Upper lobe of left lung (tissue), 6 donors: ENCODE measurements at regions not wholly inside any gene's neighbourhood (a gene's known extent, or its start where the extent isn't known, plus 50 kb on each side); places are given as distances from the start of the nearest gene placed in this dataset.

Experiments
- ATAC-seq, 2 donors: fragments of 200-7000 bp; cut with Tn5 transposase; one replicate each; pipeline ENCODE4 v1.9.1; 2022; ENCODE audit warnings: mild to moderate bottlenecking in 2 of 2, moderate library complexity in 2 of 2; ENCODE audit not compliant: low FRiP score in 2 of 2
- DNase-seq, 2 donors: peaks; one replicate each; pipeline ENCODE4 v3.0.0-alpha.2; 2019 to 2020
- H3K27ac ChIP-seq, 4 donors: fragments of 200-600 bp; sonication (generic); one replicate each; pipeline ENCODE4 v1.5.1; 2016 to 2019
- H3K27me3 ChIP-seq, 4 donors: fragments of 200-600 bp; sonication (generic); one replicate each; pipeline ENCODE4 v1.5.1; 2017 to 2019
- H3K36me3 ChIP-seq, 4 donors: fragments of 200-600 bp; sonication (generic); one replicate each; pipeline ENCODE4 v1.5.1; 2016 to 2019
- H3K4me1 ChIP-seq, 4 donors: fragments of 200-600 bp; sonication (generic); one replicate each; pipeline ENCODE4 v1.5.1; 2018 to 2019
- H3K4me3 ChIP-seq, 4 donors: fragments of 200-600 bp; sonication (generic); one replicate each; pipeline ENCODE4 v1.5.1; 2017 to 2019; ENCODE audit warnings: mild to moderate bottlenecking in 2 of 4, moderate library complexity in 1 of 4
- H3K9me3 ChIP-seq, 4 donors: fragments of 200-600 bp; sonication (generic); one replicate each; pipeline ENCODE4 v1.5.1; 2018 to 2019
- EP300 ChIP-seq, 4 donors: sonication (generic); formaldehyde crosslinking; IDR thresholded peaks; one replicate each; pipeline ENCODE4 v1.5.1; 2017; ENCODE audit warnings: antibody characterized with exemption in 4 of 4, control low read depth in 2 of 4
- POLR2A ChIP-seq, 4 donors: fragments of 450-650 bp; IDR thresholded peaks; one replicate each; pipeline ENCODE4 v1.5.1; 2016 to 2017; ENCODE audit warnings: antibody characterized with exemption in 4 of 4, mild to moderate bottlenecking in 2 of 4
- POLR2AphosphoS5 ChIP-seq, 2 donors: sonication (generic); formaldehyde crosslinking; IDR thresholded peaks; one replicate each; pipeline ENCODE4 v1.5.1; 2017; ENCODE audit warnings: antibody characterized with exemption in 2 of 2
- WGBS, 2 donors: methylation state at CpG; one replicate each; pipeline ENCODE4 v1.1.5; 2017 to 2018; 5-methylcytosine and 5-hydroxymethylcytosine counted together
- TF ChIP-seq, protein P1 (sequence below), 6 experiments: fragments of 450-650 bp in 4 of 6; fragments of 200-600 bp in 2 of 6; sonication (generic) in 2 of 6; IDR thresholded peaks; one replicate each; pipeline ENCODE4 v1.5.1; 2016 to 2019; ENCODE audit warnings: antibody characterized with exemption in 6 of 6
- donor health status: DM: no; HTN: no; CAD: no; lungs with moderate emphysema.
- donor health status: DM: no; HTN: yes; CAD: no; lungs with severe emphysema.

DNA sequence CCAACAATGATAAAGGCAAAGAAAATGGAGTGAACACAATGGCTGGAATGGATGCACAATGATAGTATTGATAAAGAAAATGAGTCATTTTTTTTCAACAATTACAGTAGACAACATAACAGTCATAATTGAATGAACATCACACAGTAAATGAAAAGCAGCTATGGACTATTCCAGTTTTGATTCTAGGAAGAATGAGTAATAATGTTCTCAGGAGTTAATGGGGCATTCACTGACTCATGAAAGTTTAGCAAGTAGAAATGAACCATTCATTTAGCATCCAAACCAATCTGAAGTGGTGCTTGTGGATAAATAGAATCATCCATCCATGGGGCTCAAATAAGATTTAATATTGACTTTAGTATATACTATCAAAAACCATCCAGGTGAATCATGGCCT lies 1029.5 kb upstream of the GJE1 start:
- H3K4me1 ChIP-seq = no peaks in the 10 kb centered on the region
- DNase-seq = no peak
- peaks cover 0 to 3% (median 0%) of the 10 kb centered on the region in 4 donors for H3K9me3 ChIP-seq
- no peaks in the 10 kb centered on the region for H3K27me3 ChIP-seq
- H3K36me3 ChIP-seq = no peaks in the 10 kb centered on the region
- H3K27ac ChIP-seq = no peak overlapping the region
- TF ChIP-seq EP300 (IDR thresholded peaks at IDR 0.05) = no peak
- TF ChIP-seq, protein P1, sequence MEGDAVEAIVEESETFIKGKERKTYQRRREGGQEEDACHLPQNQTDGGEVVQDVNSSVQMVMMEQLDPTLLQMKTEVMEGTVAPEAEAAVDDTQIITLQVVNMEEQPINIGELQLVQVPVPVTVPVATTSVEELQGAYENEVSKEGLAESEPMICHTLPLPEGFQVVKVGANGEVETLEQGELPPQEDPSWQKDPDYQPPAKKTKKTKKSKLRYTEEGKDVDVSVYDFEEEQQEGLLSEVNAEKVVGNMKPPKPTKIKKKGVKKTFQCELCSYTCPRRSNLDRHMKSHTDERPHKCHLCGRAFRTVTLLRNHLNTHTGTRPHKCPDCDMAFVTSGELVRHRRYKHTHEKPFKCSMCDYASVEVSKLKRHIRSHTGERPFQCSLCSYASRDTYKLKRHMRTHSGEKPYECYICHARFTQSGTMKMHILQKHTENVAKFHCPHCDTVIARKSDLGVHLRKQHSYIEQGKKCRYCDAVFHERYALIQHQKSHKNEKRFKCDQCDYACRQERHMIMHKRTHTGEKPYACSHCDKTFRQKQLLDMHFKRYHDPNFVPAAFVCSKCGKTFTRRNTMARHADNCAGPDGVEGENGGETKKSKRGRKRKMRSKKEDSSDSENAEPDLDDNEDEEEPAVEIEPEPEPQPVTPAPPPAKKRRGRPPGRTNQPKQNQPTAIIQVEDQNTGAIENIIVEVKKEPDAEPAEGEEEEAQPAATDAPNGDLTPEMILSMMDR (IDR thresholded peaks at IDR 0.05) = no peak
- TF ChIP-seq POLR2AphosphoS5 (IDR thresholded peaks at IDR 0.05) = no peak
- no peak for TF ChIP-seq POLR2A (IDR thresholded peaks at IDR 0.05)
- ATAC-seq = no peak
- H3K4me3 ChIP-seq = no peak overlapping the region

DNA sequence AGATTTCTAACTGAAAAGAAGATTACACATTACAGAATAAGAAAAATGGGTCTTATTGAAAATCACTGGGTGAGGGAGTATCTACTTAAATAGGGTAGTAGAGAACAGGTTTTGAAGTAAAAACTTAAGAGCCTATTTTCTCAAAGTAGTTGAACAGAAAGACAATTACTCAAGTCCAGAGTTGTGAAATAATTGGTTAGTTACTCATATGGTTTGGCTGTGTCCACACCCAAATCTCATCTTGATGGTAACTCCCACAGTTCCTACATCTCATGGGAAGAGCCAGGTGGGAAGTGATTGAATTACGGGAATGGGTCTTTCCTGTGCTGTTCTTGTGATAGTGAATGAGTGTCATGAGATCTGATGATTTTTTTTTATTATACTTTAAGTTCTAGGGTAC lies 1035.3 kb upstream of the GJE1 start:
- H3K4me3 ChIP-seq = no peak overlapping the region
- H3K36me3 ChIP-seq = no peaks in the 10 kb centered on the region
- no peak for DNase-seq
- H3K4me1 ChIP-seq = no peaks in the 10 kb centered on the region
- WGBS, 2 donors = 65 to 79% methylated on average over 1 of the region's 1 CpG
- no peaks in the 10 kb centered on the region for H3K27me3 ChIP-seq
- H3K9me3 ChIP-seq = no peaks in the 10 kb centered on the region
- TF ChIP-seq POLR2A (IDR thresholded peaks at IDR 0.05) (no peak), EP300 (IDR thresholded peaks at IDR 0.05) (no peak)
- no peak overlapping the region for H3K27ac ChIP-seq
- ATAC-seq = no peak

DNA sequence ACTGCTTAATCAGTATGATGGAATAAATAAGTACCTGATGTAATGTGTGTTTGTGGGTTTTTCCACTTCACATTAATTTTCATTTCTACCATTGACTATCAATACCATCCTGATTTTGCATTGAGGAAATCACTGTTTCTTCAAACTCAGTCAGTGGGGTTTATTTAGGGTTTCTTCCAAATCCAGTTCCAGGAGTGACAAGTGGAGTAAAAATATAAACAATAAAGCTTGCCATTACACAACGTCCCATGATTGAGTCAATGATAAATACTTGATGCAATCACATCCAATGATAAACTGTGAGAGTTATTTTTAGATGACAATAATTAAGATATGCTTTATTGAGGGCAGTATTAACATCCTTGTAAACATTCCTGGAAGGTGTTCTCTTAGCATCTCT lies 1037.4 kb upstream of the GJE1 start:
- Histone ChIP-seq H3K27ac (no peak overlapping the region), H3K36me3 (no peaks in the 10 kb centered on the region), H3K4me1 (no peaks in the 10 kb centered on the region), H3K4me3 (no peak overlapping the region), H3K27me3 (no peaks in the 10 kb centered on the region), H3K9me3 (no peaks in the 10 kb centered on the region)
- TF ChIP-seq POLR2A (IDR thresholded peaks at IDR 0.05) (no peak), EP300 (IDR thresholded peaks at IDR 0.05) (no peak), POLR2AphosphoS5 (IDR thresholded peaks at IDR 0.05) (no peak)
- TF ChIP-seq, protein P1 (IDR thresholded peaks at IDR 0.05) = no peak
- ATAC-seq (no peak), DNase-seq (no peak)
- WGBS, 2 donors = 38 to 47% methylated on average over 1 of the region's 1 CpG

DNA sequence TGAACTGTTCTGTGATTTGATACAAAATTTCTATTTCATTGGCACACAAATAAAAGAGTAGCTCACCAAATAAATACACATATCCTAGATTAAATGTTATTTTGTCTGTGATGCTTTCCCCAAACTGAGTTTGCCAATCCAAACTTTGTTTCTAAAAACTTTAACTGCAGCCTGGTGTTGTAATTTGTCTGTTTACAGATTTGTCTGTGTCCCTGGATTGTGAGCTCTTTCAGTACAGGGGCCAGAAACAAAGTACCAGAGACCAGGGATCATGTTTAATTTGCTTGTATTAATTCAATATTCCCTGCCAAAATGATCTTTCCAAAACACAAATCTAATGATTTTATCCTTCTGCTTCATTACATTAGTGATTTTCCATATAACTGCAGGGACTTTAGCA lies 1044.6 kb upstream of the GJE1 start:
- H3K27me3 ChIP-seq = no peaks in the 10 kb centered on the region
- no peak for ATAC-seq
- no peak overlapping the region for H3K4me3 ChIP-seq
- TF ChIP-seq EP300 (IDR thresholded peaks at IDR 0.05) = no peak
- no peak for TF ChIP-seq POLR2AphosphoS5 (IDR thresholded peaks at IDR 0.05)
- TF ChIP-seq, protein P1 (IDR thresholded peaks at IDR 0.05) = no peak
- TF ChIP-seq POLR2A (IDR thresholded peaks at IDR 0.05) = no peak
- DNase-seq = no peak
- H3K27ac ChIP-seq = no peak overlapping the region
- no peaks in the 10 kb centered on the region for H3K4me1 ChIP-seq
- no peaks in the 10 kb centered on the region for H3K36me3 ChIP-seq
- H3K9me3 ChIP-seq = no peaks in the 10 kb centered on the region

DNA sequence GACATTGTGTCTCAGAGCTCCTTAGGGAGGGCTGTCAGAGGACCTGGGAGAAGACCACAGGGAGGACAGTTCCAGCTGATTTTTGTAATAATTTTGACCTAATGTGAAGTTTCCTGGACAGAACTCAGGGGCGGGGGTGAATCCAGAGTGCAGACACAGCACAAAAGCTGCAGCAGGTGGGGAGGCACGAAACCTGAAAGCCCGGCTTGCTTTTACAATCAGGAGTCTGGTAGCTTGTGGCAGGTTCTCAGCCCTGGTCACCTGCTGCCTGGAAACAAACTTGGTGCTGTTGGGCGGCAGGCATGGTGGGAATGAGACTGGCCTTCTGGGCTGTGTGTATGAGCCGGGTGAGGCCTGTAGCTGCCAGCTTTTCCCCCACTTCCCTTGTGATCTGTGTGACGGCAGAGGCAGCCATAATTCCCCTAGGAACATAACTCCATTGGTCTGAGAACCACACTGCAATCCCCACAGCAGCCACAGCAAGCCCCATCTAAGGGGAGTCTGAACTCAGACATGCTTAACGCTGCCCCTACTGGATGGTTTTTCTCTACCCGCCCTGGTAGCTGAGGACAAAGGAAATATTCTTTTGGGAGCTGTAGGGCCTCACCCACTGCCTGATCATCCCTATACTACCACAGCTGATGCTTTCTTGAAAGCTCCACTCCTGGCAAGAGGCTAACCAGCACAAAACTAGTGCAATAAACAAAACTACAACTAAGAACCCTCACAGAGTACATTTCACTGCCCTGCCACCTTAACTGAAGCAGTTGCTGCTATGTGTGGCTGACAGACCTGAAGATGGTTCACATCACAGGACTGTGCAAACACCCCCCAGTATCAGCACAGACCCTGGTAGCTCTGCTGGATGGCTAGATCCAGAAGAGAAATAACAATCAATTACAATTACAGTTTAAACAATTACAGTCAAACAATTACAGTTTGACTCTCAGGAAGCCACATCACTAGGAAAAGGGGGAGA lies 1055.1 kb upstream of the GJE1 start:
- Histone ChIP-seq H3K4me1 (no peaks in the 10 kb centered on the region), H3K27ac (no peak overlapping the region), H3K27me3 (no peaks in the 10 kb centered on the region), H3K4me3 (no peak overlapping the region), H3K9me3 (no peaks in the 10 kb centered on the region), H3K36me3 (no peaks in the 10 kb centered on the region)
- WGBS, 2 donors = 69 to 80% methylated on average over 3 to 8 of the region's 8 CpGs
- TF ChIP-seq EP300 (IDR thresholded peaks at IDR 0.05) (no peak), POLR2A (IDR thresholded peaks at IDR 0.05) (no peak), POLR2AphosphoS5 (IDR thresholded peaks at IDR 0.05) (no peak)
- TF ChIP-seq, protein P1 (IDR thresholded peaks at IDR 0.05) = no peak
- DNase-seq (peak in 1 of 2 donors; percentile 1), ATAC-seq (no peak)
